Neural progenitor cell (in vitro differentiated cells): ENCODE measurements at regions not wholly inside any gene's neighbourhood (a gene's known extent, or its start where the extent isn't known, plus 50 kb on each side); places are given as distances from the start of the nearest gene placed in this dataset.

Experiments used
- DNase-seq: peaks from one replicate; pipeline ENCODE4 v3.0.0-alpha.2; 2016; ENCODE audit warnings: low spot score
- H2AFZ ChIP-seq: fragments of 200-600 bp; sonication (generic); replicated peaks from 2 replicates; pipeline ENCODE4 v1.6.1; 2016; ENCODE audit warnings: antibody characterized with exemption
- H3F3A ChIP-seq: fragments of 200-600 bp; sonication (generic); 2 replicates; pipeline ENCODE4 v1.6.1; 2016; ENCODE audit warnings: antibody characterized with exemption, low read depth
- H3K27ac ChIP-seq: fragments of 200-600 bp; sonication (generic); 2 replicates; pipeline ENCODE4 v1.5.1; 2016; ENCODE audit warnings: mild to moderate bottlenecking
- H3K27me3 ChIP-seq: fragments of 200-600 bp; sonication (generic); 2 replicates; pipeline ENCODE4 v1.6.1; 2016; ENCODE audit warnings: mild to moderate bottlenecking, moderate library complexity
- H3K36me3 ChIP-seq: fragments of 200-600 bp; sonication (generic); 2 replicates; pipeline ENCODE4 v1.5.1; 2016
- H3K4me1 ChIP-seq: fragments of 200-600 bp; sonication (generic); 2 replicates; pipeline ENCODE4 v1.6.1; 2016; ENCODE audit warnings: mixed run types
- H3K4me2 ChIP-seq: fragments of 200-600 bp; sonication (generic); 2 replicates; pipeline ENCODE4 v1.6.1; 2016
- H3K4me3 ChIP-seq: fragments of 200-600 bp; sonication (generic); 2 replicates; pipeline ENCODE4 v1.5.1; 2016
- H3K79me2 ChIP-seq: fragments of 200-600 bp; sonication (generic); 2 replicates; pipeline ENCODE4 v1.6.1; 2016; ENCODE audit warnings: low read depth
- H3K9ac ChIP-seq: fragments of 200-600 bp; sonication (generic); 2 replicates; pipeline ENCODE4 v1.6.1; 2016
- H3K9me3 ChIP-seq: fragments of 200-600 bp; sonication (generic); 2 replicates; pipeline ENCODE4 v1.5.1; 2016; ENCODE audit warnings: low read depth
- H4K20me1 ChIP-seq: fragments of 200-600 bp; sonication (generic); 2 replicates; pipeline ENCODE4 v1.6.1; 2016; ENCODE audit warnings: low read depth
- H3K27ac Mint-ChIP-seq: 3 replicates; pipeline ENCODE4 v1.8.0; 2021; ENCODE audit warnings: mixed read lengths
- H3K27me3 Mint-ChIP-seq: 2 replicates; pipeline ENCODE4 v1.8.0; 2022; ENCODE audit warnings: low read depth, mild to moderate bottlenecking, inconsistent platforms, moderate library complexity, mixed read lengths; ENCODE audit not compliant: insufficient read depth
- H3K36me3 Mint-ChIP-seq: 3 replicates; pipeline ENCODE4 v1.8.0; 2021; ENCODE audit warnings: mixed read lengths
- H3K4me1 Mint-ChIP-seq: 3 replicates; pipeline ENCODE4 v1.8.0; 2021; ENCODE audit warnings: mixed read lengths
- H3K4me3 Mint-ChIP-seq: 3 replicates; pipeline ENCODE4 v1.8.0; 2021; ENCODE audit warnings: mild to moderate bottlenecking, moderate library complexity, mixed read lengths
- H3K9me3 Mint-ChIP-seq: 3 replicates; pipeline ENCODE4 v1.8.0; 2020; ENCODE audit warnings: mixed read lengths
- CTCF ChIP-seq: fragments of 200-600 bp; sonication (generic); IDR thresholded peaks from 2 replicates; pipeline ENCODE4 v1.5.1; 2017; ENCODE audit warnings: antibody characterized with exemption, mild to moderate bottlenecking
- EZH2 ChIP-seq: fragments of 200-600 bp; sonication (generic); IDR thresholded peaks from 2 replicates; pipeline ENCODE4 v1.6.1; 2017; ENCODE audit warnings: antibody characterized with exemption, mild to moderate bottlenecking, moderate library complexity
- EZH2phosphoT487 ChIP-seq: fragments of 200-600 bp; sonication (generic); IDR thresholded peaks from 2 replicates; pipeline ENCODE4 v1.6.1; 2017; ENCODE audit warnings: antibody characterized with exemption

DNA sequence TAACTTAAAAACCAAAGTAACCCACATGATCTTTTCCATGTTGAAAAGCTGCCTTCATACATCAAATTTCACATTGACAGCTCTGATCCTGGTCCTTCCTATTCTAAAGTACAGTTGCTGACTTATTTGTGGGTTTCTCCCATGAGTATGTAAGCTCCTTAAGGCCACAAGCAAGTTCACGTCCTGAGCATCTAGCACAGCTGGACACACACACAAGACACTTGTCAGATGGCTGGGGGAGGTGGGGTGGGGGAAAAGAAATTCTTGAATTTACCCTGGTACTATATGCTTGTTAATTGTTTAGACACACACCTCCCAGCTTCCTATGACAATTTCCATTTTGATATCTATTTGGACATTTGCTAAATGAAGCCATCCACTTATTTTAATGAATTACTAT is 162.8 kb downstream of the ZIC5 start:
- Histone ChIP-seq H3K79me2 (no peaks in the 10 kb centered on the region), H3K9ac (no peak overlapping the region), H4K20me1 (no peaks in the 10 kb centered on the region), H3F3A (peaks cover 21% of the 10 kb centered on the region), H2AFZ (no peak overlapping the region), H3K36me3 (no peaks in the 10 kb centered on the region), H3K4me1 (peaks cover 27% of the 10 kb centered on the region), H3K27me3 (no peaks in the 10 kb centered on the region), H3K27ac (no peak overlapping the region), H3K4me3 (no peak overlapping the region), H3K4me2 (no peak overlapping the region), H3K9me3 (no peaks in the 10 kb centered on the region)
- H3K36me3 Mint-ChIP-seq, result peaks cover 11% of the 10 kb centered on the region
- peaks cover 46% of the 10 kb centered on the region for H3K4me1 Mint-ChIP-seq
- no peak overlapping the region for H3K27ac Mint-ChIP-seq
- H3K4me3 Mint-ChIP-seq, result no peak overlapping the region
- no peaks in the 10 kb centered on the region for H3K9me3 Mint-ChIP-seq
- no peak for DNase-seq
- TF ChIP-seq EZH2, result no peak
- no peak for TF ChIP-seq CTCF
- TF ChIP-seq EZH2phosphoT487, result no peak
- H3K27me3 Mint-ChIP-seq, result peaks cover 2% of the 10 kb centered on the region

- H3K4me1 Mint-ChIP-seq, result peaks cover 58% of the 10 kb centered on the region
- H3K36me3 Mint-ChIP-seq, result peaks cover 17% of the 10 kb centered on the region
- H2AFZ ChIP-seq, result no peak overlapping the region
- no peak overlapping the region for H3K9ac ChIP-seq
- H3K36me3 ChIP-seq, result no peaks in the 10 kb centered on the region
- H3K4me1 ChIP-seq, result peaks cover 39% of the 10 kb centered on the region
- no peaks in the 10 kb centered on the region for H3K9me3 Mint-ChIP-seq
- no peaks in the 10 kb centered on the region for H3K79me2 ChIP-seq
- peak overlapping the region; percentile 19 for H3K27ac Mint-ChIP-seq
- H3K27ac ChIP-seq, result no peak overlapping the region
- H4K20me1 ChIP-seq, result no peaks in the 10 kb centered on the region
- no peak overlapping the region for H3K4me3 ChIP-seq
- peaks cover 2% of the 10 kb centered on the region for H3K27me3 Mint-ChIP-seq
- no peaks in the 10 kb centered on the region for H3K27me3 ChIP-seq
- TF ChIP-seq CTCF (no peak), EZH2phosphoT487 (no peak), EZH2 (no peak)
- no peaks in the 10 kb centered on the region for H3K9me3 ChIP-seq
- H3K4me2 ChIP-seq, result no peak overlapping the region
- H3F3A ChIP-seq, result peaks cover 23% of the 10 kb centered on the region
- H3K4me3 Mint-ChIP-seq, result no peak overlapping the region
- no peak for DNase-seq
These were observed 164.9 kb downstream of the ZIC5 start for GRCh38 chr13:99806671-99807070.

- H3K36me3 ChIP-seq, result no peaks in the 10 kb centered on the region
- H3K4me2 ChIP-seq, result peak overlapping the region; percentile 36
- H3K9me3 Mint-ChIP-seq, result no peaks in the 10 kb centered on the region
- no peaks in the 10 kb centered on the region for H3K79me2 ChIP-seq
- H3F3A ChIP-seq, result peaks cover 27% of the 10 kb centered on the region
- H3K36me3 Mint-ChIP-seq, result peaks cover 15% of the 10 kb centered on the region
- DNase-seq, result peak; percentile 69
- H4K20me1 ChIP-seq, result no peaks in the 10 kb centered on the region
- H3K27me3 Mint-ChIP-seq, result peaks cover 2% of the 10 kb centered on the region
- no peak overlapping the region for H3K9ac ChIP-seq
- peaks cover 61% of the 10 kb centered on the region for H3K4me1 Mint-ChIP-seq
- no peaks in the 10 kb centered on the region for H3K9me3 ChIP-seq
- no peak overlapping the region for H3K4me3 ChIP-seq
- TF ChIP-seq EZH2, result no peak
- no peak for TF ChIP-seq EZH2phosphoT487
- TF ChIP-seq CTCF, result no peak
- H3K27me3 ChIP-seq, result no peaks in the 10 kb centered on the region
- peaks cover 51% of the 10 kb centered on the region for H3K4me1 ChIP-seq
- H3K27ac Mint-ChIP-seq, result peak overlapping the region; percentile 31
- H3K27ac ChIP-seq, result no peak overlapping the region
- H2AFZ ChIP-seq, result no peak overlapping the region
- H3K4me3 Mint-ChIP-seq, result no peak overlapping the region
These were observed 166.2 kb downstream of the ZIC5 start for GRCh38 chr13:99805361-99805760.
